CD4-positive, alpha-beta T cell treated with Interleukin-17A for 4 hours (primary cell): ENCODE measurements at regions not wholly inside any gene's neighbourhood (a gene's known extent, or its start where the extent isn't known, plus 50 kb on each side); places are given as distances from the start of the nearest gene placed in this dataset.

ENCODE experiments used
- DNase-seq: peaks from one replicate; pipeline ENCODE4 v3.0.0-alpha.2; 2020; ENCODE audit warnings: mixed read lengths

- DNase-seq: no peak
Observed at GRCh38 chr2:145140658-145141057, 620.7 kb upstream of the ZEB2 start.

GRCh38 chr2:145138626-145139025 is 618.7 kb upstream of the ZEB2 start:
- DNase-seq: no peak

- no peak for DNase-seq
Observed at GRCh38 chr2:145137901-145138300, 618.0 kb upstream of the ZEB2 start.

- DNase-seq: no peak
Observed at GRCh38 chr2:145137211-145137610, 617.3 kb upstream of the ZEB2 start.

- no peak for DNase-seq
Observed at GRCh38 chr2:145136702-145137101, 616.8 kb upstream of the ZEB2 start.

- no peak for DNase-seq
Observed at GRCh38 chr2:145126146-145126545, 606.2 kb upstream of the ZEB2 start.

- no peak for DNase-seq
Observed at GRCh38 chr2:145124085-145124484, 604.2 kb upstream of the ZEB2 start.

- no peak for DNase-seq
Observed at GRCh38 chr2:145123606-145124005, 603.7 kb upstream of the ZEB2 start.

- DNase-seq: no peak
Observed at GRCh38 chr2:145119225-145119624, 599.3 kb upstream of the ZEB2 start.

- no peak for DNase-seq
Observed at GRCh38 chr2:145116834-145117725, 597.2 kb upstream of the ZEB2 start.

GRCh38 chr2:145116056-145116455 is 596.1 kb upstream of the ZEB2 start:
- DNase-seq: no peak

GRCh38 chr2:145114726-145115125 is 594.8 kb upstream of the ZEB2 start:
- no peak for DNase-seq

- DNase-seq: no peak
Observed at GRCh38 chr2:145112467-145112866, 592.5 kb upstream of the ZEB2 start.

- DNase-seq: no peak
Observed at GRCh38 chr2:145110668-145111356, 590.9 kb upstream of the ZEB2 start.

GRCh38 chr2:145108959-145109710 is 589.2 kb upstream of the ZEB2 start:
- no peak for DNase-seq

- DNase-seq: no peak
Observed at GRCh38 chr2:145108361-145108778, 588.5 kb upstream of the ZEB2 start.

- DNase-seq: no peak
Observed at GRCh38 chr2:145106293-145106692, 586.4 kb upstream of the ZEB2 start.

- DNase-seq: no peak
Observed at GRCh38 chr2:145102706-145103105, 582.8 kb upstream of the ZEB2 start.

GRCh38 chr2:145100301-145100700 is 580.4 kb upstream of the ZEB2 start:
- DNase-seq: no peak

GRCh38 chr2:145096582-145096981 is 576.7 kb upstream of the ZEB2 start:
- DNase-seq: no peak

- no peak for DNase-seq
Observed at GRCh38 chr2:145095641-145096435, 575.9 kb upstream of the ZEB2 start.

GRCh38 chr2:145094370-145094769 is 574.5 kb upstream of the ZEB2 start:
- DNase-seq: no peak

- no peak for DNase-seq
Observed at GRCh38 chr2:145091967-145092366, 572.0 kb upstream of the ZEB2 start.
